PC-9 (cell line): ENCODE measurements at regions not wholly inside any gene's neighbourhood (a gene's known extent, or its start where the extent isn't known, plus 50 kb on each side); places are given as distances from the start of the nearest gene placed in this dataset.

Experiments
- CTCF ChIP-seq: fragments of 200-600 bp; sonication (generic); conservative IDR thresholded peaks from 2 replicates; pipeline ENCODE4 v1.6.1; 2017; ENCODE audit warnings: mixed run types, antibody characterized with exemption, mild to moderate bottlenecking, moderate library complexity
- EZH2 ChIP-seq: fragments of 200-600 bp; sonication (generic); IDR thresholded peaks from 2 replicates; pipeline ENCODE4 v1.8.0; 2017; ENCODE audit warnings: antibody characterized with exemption, low read depth

- TF ChIP-seq CTCF (no peak), EZH2 (no peak)
Measured at GRCh38 chr4:181752516-181752915, 490.7 kb upstream of the TENM3 start.
